Astrocyte (in vitro differentiated cells and primary cell): ENCODE measurements at regions not wholly inside any gene's neighbourhood (a gene's known extent, or its start where the extent isn't known, plus 50 kb on each side); places are given as distances from the start of the nearest gene placed in this dataset.

Experiments used
- EZH2 ChIP-seq: IDR thresholded peaks from 2 replicates; pipeline ENCODE4 v1.6.1; 2012; ENCODE audit warnings: mild to moderate bottlenecking, low read length, inconsistent platforms; ENCODE audit not compliant: insufficient read depth
- TF ChIP-seq, protein P1 (sequence below): IDR thresholded peaks from 2 replicates; pipeline ENCODE4 v1.5.1; 2011; ENCODE audit warnings: low read depth, mild to moderate bottlenecking, inconsistent platforms, low read length, moderate library complexity; ENCODE audit not compliant: insufficient read depth

DNA sequence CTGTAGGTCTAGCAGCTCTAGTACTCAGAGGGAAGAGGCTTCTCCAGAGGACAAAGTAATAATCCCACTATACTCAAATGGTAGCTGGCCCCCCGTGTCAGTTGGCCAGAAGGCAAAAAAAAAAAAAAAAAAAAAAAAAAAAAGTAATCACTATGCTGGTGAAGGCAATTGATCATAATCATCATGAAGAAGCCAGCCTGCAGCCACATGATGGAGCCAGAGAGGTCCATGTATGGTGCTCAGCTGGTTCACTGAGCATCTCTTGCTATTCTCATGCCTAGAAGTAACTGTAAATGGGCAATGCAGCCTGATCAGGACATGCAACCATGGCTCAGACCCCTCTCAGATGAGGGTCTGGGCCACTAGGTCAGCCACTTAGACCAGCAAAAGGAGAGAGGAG lies 378.8 kb downstream of the MED13L start:
- no peak for TF ChIP-seq EZH2
- TF ChIP-seq, protein P1, sequence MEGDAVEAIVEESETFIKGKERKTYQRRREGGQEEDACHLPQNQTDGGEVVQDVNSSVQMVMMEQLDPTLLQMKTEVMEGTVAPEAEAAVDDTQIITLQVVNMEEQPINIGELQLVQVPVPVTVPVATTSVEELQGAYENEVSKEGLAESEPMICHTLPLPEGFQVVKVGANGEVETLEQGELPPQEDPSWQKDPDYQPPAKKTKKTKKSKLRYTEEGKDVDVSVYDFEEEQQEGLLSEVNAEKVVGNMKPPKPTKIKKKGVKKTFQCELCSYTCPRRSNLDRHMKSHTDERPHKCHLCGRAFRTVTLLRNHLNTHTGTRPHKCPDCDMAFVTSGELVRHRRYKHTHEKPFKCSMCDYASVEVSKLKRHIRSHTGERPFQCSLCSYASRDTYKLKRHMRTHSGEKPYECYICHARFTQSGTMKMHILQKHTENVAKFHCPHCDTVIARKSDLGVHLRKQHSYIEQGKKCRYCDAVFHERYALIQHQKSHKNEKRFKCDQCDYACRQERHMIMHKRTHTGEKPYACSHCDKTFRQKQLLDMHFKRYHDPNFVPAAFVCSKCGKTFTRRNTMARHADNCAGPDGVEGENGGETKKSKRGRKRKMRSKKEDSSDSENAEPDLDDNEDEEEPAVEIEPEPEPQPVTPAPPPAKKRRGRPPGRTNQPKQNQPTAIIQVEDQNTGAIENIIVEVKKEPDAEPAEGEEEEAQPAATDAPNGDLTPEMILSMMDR, result no peak
